Skeletal muscle tissue (tissue), 3 donors: ENCODE measurements at regions not wholly inside any gene's neighbourhood (a gene's known extent, or its start where the extent isn't known, plus 50 kb on each side); places are given as distances from the start of the nearest gene placed in this dataset.
"Not testable (repeated sequence)": the region's sequence is repeated elsewhere in the genome, so short reads cannot be mapped to it uniquely, and the experiment has no call there.

Source experiments
- H3K27ac ChIP-seq: one replicate; pipeline ENCODE4 v1.7.0; 2013; ENCODE audit warnings: mild to moderate bottlenecking, low read depth, low read length, inconsistent platforms
- H3K27me3 ChIP-seq, 3 donors: one replicate each; pipeline ENCODE4 v1.7.0; 2013; ENCODE audit warnings: low read length in 3 of 3; ENCODE audit not compliant: control insufficient read depth in 3 of 3, insufficient read depth in 3 of 3
- H3K36me3 ChIP-seq, 3 donors: one replicate each; pipeline ENCODE4 v1.7.0; 2013; ENCODE audit warnings: low read length in 3 of 3; ENCODE audit not compliant: control insufficient read depth in 3 of 3, insufficient read depth in 3 of 3
- H3K4me1 ChIP-seq, 3 donors: one replicate each; pipeline ENCODE4 v1.7.0; 2013; ENCODE audit warnings: low read length in 3 of 3, mild to moderate bottlenecking in 3 of 3; ENCODE audit not compliant: control insufficient read depth in 3 of 3, insufficient read depth in 3 of 3
- H3K4me3 ChIP-seq, 3 donors: one replicate each; pipeline ENCODE4 v1.7.0; 2013; ENCODE audit warnings: low read length in 3 of 3
- H3K9ac ChIP-seq, 3 donors: one replicate each; pipeline ENCODE4 v1.7.0; 2013; ENCODE audit warnings: low read length in 3 of 3, mild to moderate bottlenecking in 3 of 3, moderate library complexity in 2 of 3, low read depth in 1 of 3
- H3K9me3 ChIP-seq, 3 donors: one replicate each; pipeline ENCODE4 v1.7.0; 2013; ENCODE audit warnings: low read length in 3 of 3; ENCODE audit not compliant: control insufficient read depth in 3 of 3
- donor health status: Osteomylitis.

GRCh38 chr9:21696411-21696871 lies 106.0 kb upstream of the MTAP start:
- H3K27ac ChIP-seq, result no peak overlapping the region
- H3K9ac ChIP-seq, result no peak overlapping the region
- no peaks in the 10 kb centered on the region for H3K27me3 ChIP-seq
- H3K4me1 ChIP-seq, result no peaks in the 10 kb centered on the region
- no peak overlapping the region for H3K4me3 ChIP-seq
- H3K36me3 ChIP-seq, result no peaks in the 10 kb centered on the region
- peaks cover 0 to 3% (median 2%) of the 10 kb centered on the region in 3 donors for H3K9me3 ChIP-seq

- Histone ChIP-seq H3K4me1 (no peaks in the 10 kb centered on the region), H3K9ac (no peak overlapping the region), H3K27ac (no peak overlapping the region)
Measured at GRCh38 chr9:21708260-21708711, 94.2 kb upstream of the MTAP start.

GRCh38 chr9:21708856-21709255 lies 93.6 kb upstream of the MTAP start:
- no peak overlapping the region for H3K9ac ChIP-seq
- no peaks in the 10 kb centered on the region for H3K36me3 ChIP-seq
- H3K27ac ChIP-seq, result no peak overlapping the region
- H3K9me3 ChIP-seq, result no peaks in the 10 kb centered on the region
- no peak overlapping the region for H3K4me3 ChIP-seq
- no peaks in the 10 kb centered on the region for H3K4me1 ChIP-seq
- no peaks in the 10 kb centered on the region for H3K27me3 ChIP-seq

More at GRCh38 chr9:21708260-21708711, 94.2 kb upstream of the MTAP start:
- Histone ChIP-seq H3K9me3 (no peaks in the 10 kb centered on the region), H3K4me3 (no peak overlapping the region), H3K27me3 (no peaks in the 10 kb centered on the region), H3K36me3 (no peaks in the 10 kb centered on the region)

GRCh38 chr9:21709464-21710058 lies 92.9 kb upstream of the MTAP start:
- no peaks in the 10 kb centered on the region for H3K36me3 ChIP-seq
- H3K9ac ChIP-seq, result no peak overlapping the region
- no peaks in the 10 kb centered on the region for H3K9me3 ChIP-seq
- H3K27me3 ChIP-seq, result no peaks in the 10 kb centered on the region
- no peak overlapping the region for H3K4me3 ChIP-seq
- no peak overlapping the region for H3K27ac ChIP-seq
- H3K4me1 ChIP-seq, result no peaks in the 10 kb centered on the region

- H3K27ac ChIP-seq, result no peak overlapping the region
- H3K4me1 ChIP-seq, result no peaks in the 10 kb centered on the region
- H3K9ac ChIP-seq, result no peak overlapping the region
- H3K4me3 ChIP-seq, result no peak overlapping the region
- no peaks in the 10 kb centered on the region for H3K9me3 ChIP-seq
- H3K27me3 ChIP-seq, result no peaks in the 10 kb centered on the region
- no peaks in the 10 kb centered on the region for H3K36me3 ChIP-seq
Measured at GRCh38 chr9:21710548-21711191, 91.8 kb upstream of the MTAP start.

- no peaks in the 10 kb centered on the region for H3K9me3 ChIP-seq
- H3K4me3 ChIP-seq, result no peak overlapping the region
- no peaks in the 10 kb centered on the region for H3K36me3 ChIP-seq
- H3K9ac ChIP-seq, result no peak overlapping the region
- no peaks in the 10 kb centered on the region for H3K27me3 ChIP-seq
- no peak overlapping the region for H3K27ac ChIP-seq
- H3K4me1 ChIP-seq, result no peaks in the 10 kb centered on the region
Measured at GRCh38 chr9:21711504-21711903, 90.9 kb upstream of the MTAP start.

GRCh38 chr9:21715408-21715807 lies 87.0 kb upstream of the MTAP start:
- Histone ChIP-seq H3K4me3 (no peak overlapping the region), H3K9ac (no peak overlapping the region), H3K4me1 (no peaks in the 10 kb centered on the region), H3K36me3 (no peaks in the 10 kb centered on the region), H3K27me3 (no peaks in the 10 kb centered on the region), H3K27ac (no peak overlapping the region), H3K9me3 (no peaks in the 10 kb centered on the region)

- Histone ChIP-seq H3K27ac (no peak overlapping the region), H3K27me3 (no peaks in the 10 kb centered on the region), H3K9me3 (peaks cover 0 to 2% (median 0%) of the 10 kb centered on the region in 3 donors), H3K36me3 (no peaks in the 10 kb centered on the region), H3K4me3 (no peak overlapping the region), H3K4me1 (no peaks in the 10 kb centered on the region), H3K9ac (no peak overlapping the region)
Measured at GRCh38 chr9:21720758-21721157, 81.7 kb upstream of the MTAP start.

- not testable (repeated sequence) for H3K36me3 ChIP-seq, H3K4me1 ChIP-seq, H3K4me3 ChIP-seq, H3K27me3 ChIP-seq, H3K9ac ChIP-seq, H3K9me3 ChIP-seq, H3K27ac ChIP-seq
Measured at GRCh38 chr9:21727411-21727810, 75.0 kb upstream of the MTAP start.

- H3K9ac ChIP-seq, result no peak overlapping the region
- H3K36me3 ChIP-seq, result no peaks in the 10 kb centered on the region
- H3K27ac ChIP-seq, result no peak overlapping the region
- no peaks in the 10 kb centered on the region for H3K4me1 ChIP-seq
- H3K4me3 ChIP-seq, result no peak overlapping the region
- H3K27me3 ChIP-seq, result no peaks in the 10 kb centered on the region
- H3K9me3 ChIP-seq, result no peaks in the 10 kb centered on the region
Measured at GRCh38 chr9:21728781-21729180, 73.7 kb upstream of the MTAP start.
